ENCODE measurements at regions not wholly inside any gene's neighbourhood (a gene's known extent, or its start where the extent isn't known, plus 50 kb on each side); places are given as distances from the start of the nearest gene placed in this dataset.

- no peaks in the 10 kb centered on the region for H3K4me1 ChIP-seq
- Mint-ChIP-seq H3K27ac (ENCODE audit: unreplicated experiment) (no peak overlapping the region), H3K4me1 (ENCODE audit: low read depth, unreplicated experiment) (no peaks in the 10 kb centered on the region), H3K36me3 (ENCODE audit: insufficient read depth, unreplicated experiment) (no peaks in the 10 kb centered on the region), H3K4me3 (ENCODE audit: unreplicated experiment) (no peak overlapping the region), H3K9me3 (ENCODE audit: unreplicated experiment) (no peaks in the 10 kb centered on the region), H3K27me3 (ENCODE audit: insufficient read depth, unreplicated experiment) (no peaks in the 10 kb centered on the region)
- no peaks in the 10 kb centered on the region for H3K27me3 ChIP-seq (replicated peaks; ENCODE audit: control insufficient read depth, insufficient read depth, low read length)
- no peak overlapping the region for H3K4me3 ChIP-seq (ENCODE audit: low read depth, low read length)
- H3K36me3 ChIP-seq (ENCODE audit: control insufficient read depth, insufficient read depth, low read length): no peaks in the 10 kb centered on the region
- BruUV-seq (replicated peaks): no TSS peak
- DNase-seq: peak; percentile 67 to 77
- ChIA-PET CTCF (interaction anchor here (0.6 to 2.1 kb wide), 7 partner anchors 10 to 544 kb away, joined by 3 to 8 read pairs (median 4); no protein-coding TSS in a partner anchor), POLR2A (no interaction called here)
- peak; percentile 63 to 82 for TF ChIP-seq CTCF (IDR thresholded peaks at IDR 0.05; ENCODE audit: insufficient read depth in 1 of 2, low read depth in 1 of 2, low read length in 1 of 2, severe bottlenecking in 1 of 2, unreplicated experiment in 1 of 2)
- intact Hi-C loops (cut with micrococcal nuclease; ENCODE audit: unreplicated experiment): no loop called here
- peaks cover 7% of the 10 kb centered on the region; the same call in 1 of the 2 replicates for H3K9me3 ChIP-seq
Measured at GRCh38 chr14:106094654-106095189, 568.3 kb downstream of the TMEM121 start.

- Mint-ChIP-seq H3K27ac (ENCODE audit: unreplicated experiment) (no peak overlapping the region), H3K4me1 (ENCODE audit: low read depth, unreplicated experiment) (peaks cover 8% of the 10 kb centered on the region), H3K9me3 (ENCODE audit: unreplicated experiment) (no peaks in the 10 kb centered on the region), H3K36me3 (ENCODE audit: insufficient read depth, unreplicated experiment) (no peaks in the 10 kb centered on the region), H3K4me3 (ENCODE audit: unreplicated experiment) (no peak overlapping the region), H3K27me3 (ENCODE audit: insufficient read depth, unreplicated experiment) (no peaks in the 10 kb centered on the region)
- Histone ChIP-seq H3K4me3 (ENCODE audit: low read depth, low read length) (no peak overlapping the region), H3K9me3 (no peaks in the 10 kb centered on the region), H3K36me3 (ENCODE audit: control insufficient read depth, insufficient read depth, low read length) (no peaks in the 10 kb centered on the region), H3K4me1 (peaks cover 13% of the 10 kb centered on the region), H3K27me3 (replicated peaks; ENCODE audit: control insufficient read depth, insufficient read depth, low read length) (no peaks in the 10 kb centered on the region)
- BruUV-seq (replicated peaks): no TSS peak
- CTCF ChIA-PET: no interaction called here
- intact Hi-C loops (cut with micrococcal nuclease; ENCODE audit: unreplicated experiment): no loop called here
- no peak for DNase-seq
- no peak for TF ChIP-seq CTCF (IDR thresholded peaks at IDR 0.05; ENCODE audit: insufficient read depth in 1 of 2, low read depth in 1 of 2, low read length in 1 of 2, severe bottlenecking in 1 of 2, unreplicated experiment in 1 of 2)
- POLR2A ChIA-PET: no interaction called here
Measured at GRCh38 chr14:106107703-106108102, 581.3 kb downstream of the TMEM121 start.

- Mint-ChIP-seq H3K27me3 (ENCODE audit: insufficient read depth, unreplicated experiment) (no peaks in the 10 kb centered on the region), H3K36me3 (ENCODE audit: insufficient read depth, unreplicated experiment) (no peaks in the 10 kb centered on the region), H3K4me1 (ENCODE audit: low read depth, unreplicated experiment) (peaks cover under 1% of the 10 kb centered on the region), H3K27ac (ENCODE audit: unreplicated experiment) (no peak overlapping the region), H3K4me3 (ENCODE audit: unreplicated experiment) (no peak overlapping the region), H3K9me3 (ENCODE audit: unreplicated experiment) (no peaks in the 10 kb centered on the region)
- ChIA-PET CTCF (no interaction called here), POLR2A (no interaction called here)
- DNase-seq: no peak
- no peak for TF ChIP-seq CTCF (IDR thresholded peaks at IDR 0.05; ENCODE audit: insufficient read depth in 1 of 2, low read depth in 1 of 2, low read length in 1 of 2, severe bottlenecking in 1 of 2, unreplicated experiment in 1 of 2)
- Histone ChIP-seq H3K4me1 (0 out of 2 replicates have a peak, but pooled peaks cover 6% of the 10 kb centered on the region), H3K9me3 (no peaks in the 10 kb centered on the region), H3K36me3 (ENCODE audit: control insufficient read depth, insufficient read depth, low read length) (no peaks in the 10 kb centered on the region), H3K4me3 (ENCODE audit: low read depth, low read length) (no peak overlapping the region), H3K27me3 (replicated peaks; ENCODE audit: control insufficient read depth, insufficient read depth, low read length) (no peaks in the 10 kb centered on the region)
- no TSS peak for BruUV-seq (replicated peaks)
- intact Hi-C loops (cut with micrococcal nuclease; ENCODE audit: unreplicated experiment): no loop called here
Measured at GRCh38 chr14:106109337-106109736, 583.0 kb downstream of the TMEM121 start.
